K562 (cell line): ENCODE measurements at regions not wholly inside any gene's neighbourhood (a gene's known extent, or its start where the extent isn't known, plus 50 kb on each side); places are given as distances from the start of the nearest gene placed in this dataset.
A peak's percentile ranks its signal among the peaks of the same experiment; 100 is the strongest.

Experiments used
- CBFA2T2 ChIP-seq: fragments of 450-650 bp; conservative IDR thresholded peaks from 2 replicates; pipeline ENCODE4 v1.6.1; 2017; ENCODE audit warnings: mild to moderate bottlenecking
- CBX2 ChIP-seq: fragments of 200-600 bp; sonication (generic); IDR thresholded peaks from one replicate; pipeline ENCODE4 v1.6.1; 2012; ENCODE audit warnings: mild to moderate bottlenecking, low read length, inconsistent platforms; ENCODE audit not compliant: insufficient read depth, poor library complexity, severe bottlenecking
- CBX5 ChIP-seq: IDR thresholded peaks from 2 replicates; pipeline ENCODE4 v1.6.1; 2014; ENCODE audit warnings: low read depth, borderline replicate concordance
- CHCHD3 ChIP-seq: fragments of 250-450 bp; sonication (Bioruptor Pico); IDR thresholded peaks from 2 replicates; pipeline ENCODE4 v2.1.2; 2022; ENCODE audit warnings: mild to moderate bottlenecking
- CREM ChIP-seq: IDR thresholded peaks from 2 replicates; pipeline ENCODE4 v1.6.1; 2014; ENCODE audit warnings: antibody characterized with exemption, low read depth
- GABPA ChIP-seq: fragments of 200-800 bp; sonication (Bioruptor generic); conservative IDR thresholded peaks from 2 replicates; pipeline ENCODE4 v1.6.1; 2016; ENCODE audit warnings: low read depth, missing genetic modification characterization, missing compliant biosample characterization
- MAFF ChIP-seq: IDR thresholded peaks from 2 replicates; pipeline ENCODE4 v1.6.1; 2012; ENCODE audit warnings: low read length, improper control_type of control experiment
- MAFK ChIP-seq: IDR thresholded peaks from 2 replicates; pipeline ENCODE4 v1.6.1; 2011; ENCODE audit warnings: low read length, improper control_type of control experiment
- MYC ChIP-seq, 2 experiments: fragments of 250-450 bp in 1 of 2; sonication (Bioruptor Pico) in 1 of 2; IDR thresholded peaks; 2 replicates each; pipeline versions ENCODE4 v1.5.1 to v1.6.1; 2012 to 2021; ENCODE audit warnings: low read depth in 2 of 2, borderline replicate concordance in 1 of 2, improper control_type of control experiment in 1 of 2, low read length in 1 of 2, mild to moderate bottlenecking in 1 of 2, moderate library complexity in 1 of 2
- NELFE ChIP-seq: IDR thresholded peaks from 2 replicates; pipeline ENCODE4 v1.6.1; 2011; ENCODE audit warnings: mild to moderate bottlenecking; ENCODE audit not compliant: insufficient read depth, insufficient read length
- SMAD3 ChIP-seq: fragments of 450-650 bp; formaldehyde crosslinking; conservative IDR thresholded peaks from 2 replicates; pipeline ENCODE4 v1.4.0; 2020; ENCODE audit warnings: mild to moderate bottlenecking
- SMARCA4 ChIP-seq: fragments of 450-650 bp; IDR thresholded peaks from 2 replicates; pipeline ENCODE4 v1.6.1; 2016
- SMARCE1 ChIP-seq: fragments of 450-650 bp; IDR thresholded peaks from 2 replicates; pipeline ENCODE4 v1.7.1; 2016; ENCODE audit warnings: mild to moderate bottlenecking
- TBP ChIP-seq: optimal IDR thresholded peaks from 2 replicates; pipeline ENCODE3; 2011; ENCODE audit warnings: low read depth, low read length, improper control_type of control experiment
- TEAD1 ChIP-seq, 2 experiments: fragments of 450-650 bp in 1 of 2; sonication (generic) in 1 of 2; formaldehyde crosslinking; IDR thresholded peaks; 2 replicates each; pipeline versions ENCODE4 v1.4.0 to v1.8.0; 2020 to 2022; ENCODE audit warnings: mild to moderate bottlenecking in 2 of 2, missing genetic modification reagents in 1 of 2
- ZNF175 ChIP-seq: fragments of 200-800 bp; sonication (Bioruptor generic); IDR thresholded peaks from 2 replicates; pipeline ENCODE4 v1.6.1; 2016; ENCODE audit warnings: low read depth, mild to moderate bottlenecking, missing genetic modification characterization, missing compliant biosample characterization
- TF ChIP-seq, protein P1 (sequence below): fragments of 250-450 bp; sonication (Bioruptor Pico); IDR thresholded peaks from 2 replicates; pipeline ENCODE4 v1.5.0; 2021; ENCODE audit warnings: mild to moderate bottlenecking, moderate library complexity
- TF ChIP-seq, protein P2 (sequence below): fragments of 250-450 bp; sonication (Bioruptor Pico); IDR thresholded peaks from 2 replicates; pipeline ENCODE4 v1.5.1; 2021; ENCODE audit warnings: mild to moderate bottlenecking
- TF ChIP-seq, protein P3 (sequence below), 3 experiments: IDR thresholded peaks in 2 of 3; conservative IDR thresholded peaks in 1 of 3; 2 replicates each; pipeline ENCODE4 v1.5.1; 2011 to 2012; ENCODE audit warnings: low read length in 3 of 3, mild to moderate bottlenecking in 3 of 3, control low read depth in 2 of 3, improper control_type of control experiment in 1 of 3, inconsistent platforms in 1 of 3, low read depth in 1 of 3, mixed read lengths in 1 of 3, moderate library complexity in 1 of 3; ENCODE audit not compliant: insufficient read depth in 2 of 3

DNA sequence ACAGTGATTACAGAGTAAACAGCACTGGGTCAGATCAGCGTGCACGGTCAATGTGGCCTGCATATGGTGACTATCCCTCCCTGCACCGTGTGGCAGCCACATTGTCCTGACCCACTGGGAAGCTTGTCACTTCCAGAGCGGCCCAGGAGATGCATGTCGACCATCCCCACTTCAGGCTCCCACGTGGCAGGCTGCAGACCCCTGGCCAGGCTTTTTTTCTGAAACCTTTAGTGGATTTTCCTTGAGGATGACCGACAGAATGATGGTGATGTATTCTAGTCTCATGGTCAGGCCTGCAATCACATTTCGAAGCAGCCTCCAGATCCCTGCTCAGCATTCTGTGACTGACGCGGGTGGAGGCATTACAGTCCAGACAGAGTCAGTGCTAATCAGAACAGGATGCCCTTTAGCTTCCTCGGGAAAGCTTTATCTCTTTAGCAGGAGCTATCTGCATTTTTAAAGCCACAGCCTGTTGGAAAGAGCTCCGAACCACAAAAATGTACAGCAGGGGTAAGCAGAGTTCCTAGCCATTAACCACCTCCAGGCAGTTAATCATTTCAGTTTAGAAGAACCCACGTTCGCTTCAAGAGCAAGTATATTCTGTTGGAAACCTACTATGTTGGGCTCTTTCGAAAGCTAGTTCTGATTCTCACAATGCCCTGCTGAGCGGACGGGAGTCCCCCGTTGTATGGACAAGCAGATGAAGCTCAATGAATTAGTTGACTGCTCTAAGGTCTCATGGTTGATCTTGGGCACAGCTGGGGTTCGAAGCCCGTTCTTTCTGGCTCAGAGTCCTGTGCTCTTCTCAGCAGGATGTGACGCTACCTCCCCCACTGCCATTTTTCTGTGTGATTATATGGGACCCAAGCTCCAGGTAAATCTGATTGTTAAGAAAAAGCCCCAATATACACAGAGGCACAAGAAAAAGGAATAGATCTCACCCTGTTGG lies 56.5 kb downstream of the IRF2BP2 start (continued):
- TF ChIP-seq ZNF175 (CRISPR knock-in tag) (peak; percentile 90), CHCHD3 (CRISPR knock-in tag) (no peak), MAFF (peak; percentile 8; the same call in 1 of the 2 replicates), SMARCA4 (peak; percentile 59; the same call in 1 of the 2 replicates), CREM (peak; percentile 54; the same call in 1 of the 2 replicates), MYC (IDR thresholded peaks at IDR 0.05; ENCODE audit: low read depth, low read length) (peak; percentile 20; the same call in 1 of the 2 replicates), MYC (CRISPR knock-in tag; IDR thresholded peaks at IDR 0.05; ENCODE audit: borderline replicate concordance, low read depth) (no peak), TEAD1 (CRISPR knock-in tag; IDR thresholded peaks at IDR 0.05) (peak; percentile 62 to 89; a peak in 3 of 4 replicates), TBP (peak; percentile 60), SMAD3 (CRISPR knock-in tag) (no peak), SMARCE1 (peak; percentile 76; the same call in 1 of the 2 replicates), MAFK (peak; percentile 31), GABPA (tag) (0 out of 2 replicates have a peak, but pooled peaks have one; percentile 12), CBFA2T2 (peak; percentile 70), CBX2 (no peak), CBX5 (no peak), NELFE (no peak)
- TF ChIP-seq, protein P1, sequence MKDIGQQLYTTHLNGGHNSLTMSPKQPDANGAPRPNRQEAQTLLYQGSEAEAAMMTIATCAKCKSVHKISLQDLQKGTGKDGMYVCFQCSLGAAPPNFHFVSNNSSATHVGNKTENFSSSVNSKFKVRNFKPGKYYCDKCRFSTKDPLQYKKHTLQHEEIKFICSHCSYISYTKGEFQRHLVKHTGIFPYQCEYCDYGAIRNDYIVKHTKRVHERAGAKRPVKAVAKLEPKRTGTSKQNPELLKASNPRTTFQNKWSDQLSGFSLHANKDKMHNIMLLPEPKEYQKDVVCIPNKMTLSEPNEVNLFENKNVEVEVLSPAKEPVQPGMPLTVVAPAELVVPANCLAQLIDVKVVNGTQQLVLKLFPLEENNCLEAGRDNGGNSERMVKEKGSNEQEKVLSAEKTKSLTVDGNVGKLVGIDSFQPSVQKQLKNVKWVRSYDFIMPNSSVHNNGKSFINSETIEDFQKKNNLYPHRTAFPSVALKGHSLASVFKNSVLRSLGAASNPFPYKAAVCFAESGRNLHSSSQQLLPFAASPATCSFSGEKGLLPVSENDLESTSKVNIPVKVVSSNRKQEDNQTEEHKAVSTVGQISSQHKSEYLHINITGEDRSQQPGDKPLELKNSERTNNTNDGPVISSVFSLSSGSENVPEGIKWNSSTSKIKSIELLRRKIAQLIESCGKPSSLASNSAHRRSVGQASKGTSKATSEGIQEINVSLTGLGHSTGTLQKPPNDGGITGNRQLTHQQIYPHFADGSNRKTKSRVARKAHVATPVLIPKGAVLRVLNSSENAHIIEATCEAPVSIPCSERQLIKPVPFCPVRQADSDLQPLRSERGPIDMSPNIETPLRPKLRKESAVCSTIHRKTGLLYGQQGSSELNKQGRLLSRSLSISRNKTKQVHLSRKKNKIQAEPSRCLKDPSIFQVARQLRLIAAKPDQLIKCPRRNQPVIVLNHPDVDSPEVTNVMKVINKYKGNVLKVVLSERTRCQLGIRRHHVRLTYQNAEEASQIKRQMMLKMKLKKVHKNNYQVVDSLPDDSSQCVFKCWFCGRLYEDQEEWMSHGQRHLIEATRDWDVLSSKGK (CRISPR knock-in tag) = no peak
- TF ChIP-seq, protein P2, sequence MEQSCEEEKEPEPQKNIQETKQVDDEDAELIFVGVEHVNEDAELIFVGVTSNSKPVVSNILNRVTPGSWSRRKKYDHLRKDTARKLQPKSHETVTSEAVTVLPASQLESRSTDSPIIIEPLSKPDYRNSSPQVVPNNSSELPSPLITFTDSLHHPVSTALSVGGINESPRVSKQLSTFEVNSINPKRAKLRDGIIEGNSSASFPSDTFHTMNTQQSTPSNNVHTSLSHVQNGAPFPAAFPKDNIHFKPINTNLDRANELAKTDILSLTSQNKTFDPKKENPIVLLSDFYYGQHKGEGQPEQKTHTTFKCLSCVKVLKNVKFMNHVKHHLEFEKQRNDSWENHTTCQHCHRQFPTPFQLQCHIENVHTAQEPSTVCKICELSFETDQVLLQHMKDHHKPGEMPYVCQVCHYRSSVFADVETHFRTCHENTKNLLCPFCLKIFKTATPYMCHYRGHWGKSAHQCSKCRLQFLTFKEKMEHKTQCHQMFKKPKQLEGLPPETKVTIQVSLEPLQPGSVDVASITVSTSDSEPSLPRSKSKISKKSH = no peak
- TF ChIP-seq, protein P3, sequence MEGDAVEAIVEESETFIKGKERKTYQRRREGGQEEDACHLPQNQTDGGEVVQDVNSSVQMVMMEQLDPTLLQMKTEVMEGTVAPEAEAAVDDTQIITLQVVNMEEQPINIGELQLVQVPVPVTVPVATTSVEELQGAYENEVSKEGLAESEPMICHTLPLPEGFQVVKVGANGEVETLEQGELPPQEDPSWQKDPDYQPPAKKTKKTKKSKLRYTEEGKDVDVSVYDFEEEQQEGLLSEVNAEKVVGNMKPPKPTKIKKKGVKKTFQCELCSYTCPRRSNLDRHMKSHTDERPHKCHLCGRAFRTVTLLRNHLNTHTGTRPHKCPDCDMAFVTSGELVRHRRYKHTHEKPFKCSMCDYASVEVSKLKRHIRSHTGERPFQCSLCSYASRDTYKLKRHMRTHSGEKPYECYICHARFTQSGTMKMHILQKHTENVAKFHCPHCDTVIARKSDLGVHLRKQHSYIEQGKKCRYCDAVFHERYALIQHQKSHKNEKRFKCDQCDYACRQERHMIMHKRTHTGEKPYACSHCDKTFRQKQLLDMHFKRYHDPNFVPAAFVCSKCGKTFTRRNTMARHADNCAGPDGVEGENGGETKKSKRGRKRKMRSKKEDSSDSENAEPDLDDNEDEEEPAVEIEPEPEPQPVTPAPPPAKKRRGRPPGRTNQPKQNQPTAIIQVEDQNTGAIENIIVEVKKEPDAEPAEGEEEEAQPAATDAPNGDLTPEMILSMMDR (IDR thresholded peaks at IDR 0.05 in 2 of 3, conservative IDR thresholded peaks at IDR 0.05 in 1 of 3; ENCODE audit: insufficient read depth in 2 of 3, low read depth in 1 of 3, low read length in 3 of 3) = peak in 1 of 3 experiments; percentile 4; a peak in 1 of 6 replicates
